Endothelial cell of umbilical vein (primary cell): ENCODE measurements at regions not wholly inside any gene's neighbourhood (a gene's known extent, or its start where the extent isn't known, plus 50 kb on each side); places are given as distances from the start of the nearest gene placed in this dataset.

ENCODE experiments used
- BruUV-seq: library from RNA; stranded (reverse); fragments of 400-500 nt; replicated peaks from 2 replicates; lab custom pipeline; 2021; lab: Mats Ljungman, UMichigan
- CTCF ChIA-PET: fragments of 300-600, 350-600 bp; sonication (Branson Sonifier 250); formaldehyde crosslinking; loops from one replicate; lab custom pipeline; 2021; ENCODE audit warnings: antibody characterized with exemption, inconsistent platforms; lab: Charles Lee
- POLR2A ChIA-PET: fragments of 300-600, 350-600 bp; sonication (Branson Sonifier 250); formaldehyde crosslinking; loops from one replicate; lab custom pipeline; 2021; ENCODE audit warnings: antibody characterized with exemption, inconsistent platforms; lab: Charles Lee
- DNase-seq: peaks from one replicate; pipeline ENCODE4 v3.0.0-alpha.2; 2011; ENCODE audit warnings: low read depth, low spot score
- FAIRE-seq: peaks from 2 replicates; lab custom pipeline; 2011; peaks lifted over from hg19 to GRCh38; lab: Jason Lieb, UNC
- H2AFZ ChIP-seq: 2 replicates; pipeline ENCODE4 v1.6.0; 2012; ENCODE audit warnings: low read depth, low read length, control low read depth, inconsistent platforms
- H3K27ac ChIP-seq: 2 replicates; pipeline ENCODE4 v1.5.1; 2011; ENCODE audit warnings: low read depth, mild to moderate bottlenecking, control low read depth, low read length, moderate library complexity; ENCODE audit not compliant: insufficient read depth
- H3K27me3 ChIP-seq, 2 experiments: 2 replicates each; pipeline versions ENCODE4 v1.6.0 to v1.6.1; 2011; ENCODE audit warnings: low read length in 2 of 2, mixed read lengths in 1 of 2; ENCODE audit not compliant: control insufficient read depth in 2 of 2, insufficient read depth in 2 of 2
- H3K36me3 ChIP-seq, 2 experiments: 2 replicates in 1 of 2; 3 replicates in 1 of 2; pipeline ENCODE4 v1.5.1; 2011; ENCODE audit warnings: low read length in 2 of 2, mild to moderate bottlenecking in 1 of 2, moderate library complexity in 1 of 2; ENCODE audit not compliant: control insufficient read depth in 2 of 2, insufficient read depth in 2 of 2; ENCODE audit errors: extremely low read depth in 1 of 2
- H3K4me1 ChIP-seq: 3 replicates; pipeline ENCODE4 v1.5.1; 2011; ENCODE audit warnings: mild to moderate bottlenecking, low read length; ENCODE audit not compliant: control insufficient read depth, insufficient read depth; ENCODE audit errors: extremely low read depth
- H3K4me2 ChIP-seq: 2 replicates; pipeline ENCODE4 v1.6.1; 2011; ENCODE audit warnings: low read length, control low read depth, mixed read lengths; ENCODE audit not compliant: insufficient read depth
- H3K4me3 ChIP-seq, 3 experiments: fragments of 200-600 bp in 1 of 3; sonication (generic), shearing (Covaris generic) in 1 of 3; replicated peaks in 1 of 3; 2 replicates each; pipeline ENCODE4 v1.5.1; 2011 to 2016; ENCODE audit warnings: control low read depth in 3 of 3, low read length in 3 of 3, mild to moderate bottlenecking in 2 of 3, inconsistent platforms in 1 of 3, low read depth in 1 of 3, moderate library complexity in 1 of 3; ENCODE audit not compliant: insufficient read depth in 1 of 3
- H3K79me2 ChIP-seq: 2 replicates; pipeline ENCODE4 v1.6.0; 2012; ENCODE audit warnings: low read length, inconsistent platforms; ENCODE audit not compliant: control insufficient read depth, insufficient read depth
- H3K9ac ChIP-seq: replicated peaks from 2 replicates; pipeline ENCODE3; 2011; ENCODE audit warnings: low read length, control low read depth; ENCODE audit not compliant: insufficient read depth; ENCODE audit errors: extremely low read depth
- H3K9me1 ChIP-seq: replicated peaks from 3 replicates; pipeline ENCODE4 v1.6.0; 2011; ENCODE audit warnings: mild to moderate bottlenecking, low read length; ENCODE audit not compliant: control insufficient read depth, insufficient read depth; ENCODE audit errors: extremely low read depth
- H3K9me3 ChIP-seq: replicated peaks from 2 replicates; pipeline ENCODE4 v1.5.1; 2012; ENCODE audit warnings: low read length, inconsistent platforms; ENCODE audit not compliant: control insufficient read depth, insufficient read depth
- H4K20me1 ChIP-seq: replicated peaks from 2 replicates; pipeline ENCODE3; 2011; ENCODE audit warnings: mild to moderate bottlenecking, low read length; ENCODE audit not compliant: control insufficient read depth, insufficient read depth; ENCODE audit errors: extremely low read depth
- EZH2 ChIP-seq: IDR thresholded peaks from 2 replicates; pipeline ENCODE4 v1.6.1; 2012; ENCODE audit warnings: borderline replicate concordance, low read depth, mild to moderate bottlenecking, moderate library complexity, low read length, inconsistent platforms; ENCODE audit not compliant: severe bottlenecking
- FOS ChIP-seq: IDR thresholded peaks from 2 replicates; pipeline ENCODE4 v1.6.1; 2011; ENCODE audit warnings: mild to moderate bottlenecking, low read length, moderate library complexity, borderline replicate concordance; ENCODE audit not compliant: insufficient read depth
- GATA2 ChIP-seq: IDR thresholded peaks from 2 replicates; pipeline ENCODE4 v1.7.0; 2011; ENCODE audit warnings: low read depth, mild to moderate bottlenecking, moderate library complexity, mixed read lengths, low read length; ENCODE audit not compliant: insufficient read length, insufficient read depth
- JUN ChIP-seq: IDR thresholded peaks from 2 replicates; pipeline ENCODE4 v1.6.1; 2011; ENCODE audit warnings: borderline replicate concordance, low read depth; ENCODE audit not compliant: insufficient read length, insufficient read depth
- MYC ChIP-seq: IDR thresholded peaks from one replicate; pipeline ENCODE4 v1.6.1; 2011; ENCODE audit warnings: mild to moderate bottlenecking, low read depth, low read length
- POLR2A ChIP-seq: IDR thresholded peaks from 2 replicates; pipeline ENCODE4 v1.6.1; 2012; ENCODE audit warnings: low read depth, mild to moderate bottlenecking, control low read depth, low read length
- POLR2AphosphoS5 ChIP-seq: IDR thresholded peaks from 2 replicates; pipeline ENCODE4 v1.6.1; 2012; ENCODE audit warnings: low read depth, mild to moderate bottlenecking, control low read depth, low read length, moderate library complexity; ENCODE audit not compliant: insufficient read depth
- dilution Hi-C: fragments of 300-500 bp; cut with MboI; formaldehyde crosslinking; loops from one replicate; pipeline ENCODE4 v1.15.0; 2019; ENCODE audit warnings: low sequenced_read_pairs; ENCODE audit not compliant: extremely low pct_ligation_motif_present
- intact Hi-C: fragments of 100-400 bp; cut with micrococcal nuclease; formaldehyde crosslinking; loops from one replicate; pipeline ENCODE4 v1.10.0; 2022

DNA sequence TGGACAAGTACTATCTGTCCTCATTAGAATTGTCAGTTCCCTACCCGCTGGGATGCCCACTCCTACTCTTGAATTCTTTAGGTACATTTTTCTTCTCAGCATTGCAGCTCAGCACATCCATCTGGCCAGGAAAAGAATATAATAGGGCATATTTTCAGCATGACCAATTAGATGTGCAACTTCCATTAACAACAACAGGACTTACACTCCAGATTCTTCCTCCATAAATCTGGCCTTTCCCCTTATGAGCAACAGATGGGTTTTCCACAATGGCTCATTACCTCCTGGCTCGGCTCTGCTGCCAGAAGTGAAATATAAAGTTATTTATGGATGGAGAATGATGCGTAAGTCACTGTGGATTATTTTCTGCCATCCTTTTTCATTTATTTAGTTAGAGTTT lies 443.8 kb upstream of the TGFBR2 start:
- H3K27ac ChIP-seq = no peak overlapping the region
- intact Hi-C loops (loop anchor here (1.0 kb wide), 1 partner anchor 497 kb away; no protein-coding TSS in a partner anchor), dilution Hi-C loops (no loop called here)
- H3K9me3 ChIP-seq = no peaks in the 10 kb centered on the region
- H3K9ac ChIP-seq = no peak overlapping the region
- peaks cover 19% of the 10 kb centered on the region for H3K4me1 ChIP-seq
- no peaks in the 10 kb centered on the region for H4K20me1 ChIP-seq
- ChIA-PET POLR2A (no interaction called here), CTCF (interaction anchor here (1.9 kb wide), 1 partner anchor 37 kb away, joined by 7 read pairs; no protein-coding TSS in a partner anchor)
- H3K9me1 ChIP-seq = no peaks in the 10 kb centered on the region
- H3K4me2 ChIP-seq = no peak overlapping the region
- no peaks in the 10 kb centered on the region for H3K36me3 ChIP-seq
- no peaks in the 10 kb centered on the region for H3K79me2 ChIP-seq
- no peak overlapping the region for H3K4me3 ChIP-seq
- peak overlapping the region; percentile 4 for H2AFZ ChIP-seq
- peak; percentile 90 for DNase-seq
- TF ChIP-seq POLR2AphosphoS5 (peak; percentile 45), JUN (peak; percentile 73), FOS (peak; percentile 43), MYC (no peak)
- peaks cover 0 to 7% of the 10 kb centered on the region in 2 experiments for H3K27me3 ChIP-seq
- peak; percentile 85 for FAIRE-seq
- BruUV-seq = no TSS peak

DNA sequence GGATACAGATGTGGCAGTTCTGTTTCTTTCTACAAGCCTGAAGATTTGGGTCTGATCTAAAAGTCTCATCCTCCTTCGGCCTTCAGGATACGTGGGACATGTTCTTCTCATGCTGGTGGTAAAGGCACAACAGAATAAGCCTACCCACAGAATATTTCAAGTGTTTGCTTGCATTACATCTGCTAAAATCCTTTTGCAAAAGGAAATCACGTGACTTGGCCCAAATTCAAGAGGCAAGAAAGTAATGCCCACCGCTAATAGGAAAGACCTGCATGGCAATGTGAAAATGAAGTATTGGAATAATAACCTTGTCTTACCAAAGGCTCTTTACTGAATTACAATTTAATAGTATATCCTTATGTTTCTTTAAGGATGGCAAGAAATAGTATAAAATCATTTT lies 439.9 kb upstream of the TGFBR2 start:
- H3K27ac ChIP-seq = no peak overlapping the region
- intact Hi-C loops = no loop called here
- no peaks in the 10 kb centered on the region for H3K79me2 ChIP-seq
- BruUV-seq = no TSS peak
- H3K4me3 ChIP-seq = no peak overlapping the region
- no peak overlapping the region for H2AFZ ChIP-seq
- H3K36me3 ChIP-seq = no peaks in the 10 kb centered on the region
- no peaks in the 10 kb centered on the region for H4K20me1 ChIP-seq
- no peak overlapping the region for H3K4me2 ChIP-seq
- H3K9ac ChIP-seq = no peak overlapping the region
- TF ChIP-seq GATA2 (no peak), JUN (no peak), POLR2A (no peak), EZH2 (no peak), FOS (no peak), MYC (no peak)
- H3K27me3 ChIP-seq = peaks cover 0 to 4% of the 10 kb centered on the region in 2 experiments
- H3K9me1 ChIP-seq = no peaks in the 10 kb centered on the region
- no peaks in the 10 kb centered on the region for H3K9me3 ChIP-seq
- CTCF ChIA-PET = interaction anchor here (1.5 to 2.1 kb wide), 2 partner anchors 22 to 32 kb away, joined by 5 to 14 read pairs; no protein-coding TSS in a partner anchor
- dilution Hi-C loops = no loop called here
- POLR2A ChIA-PET = no interaction called here
- H3K4me1 ChIP-seq = peaks cover 11% of the 10 kb centered on the region
- FAIRE-seq = no peak
- no peak for DNase-seq
